Mesenchymal stem cell (in vitro differentiated cells and primary cell): ENCODE measurements at regions not wholly inside any gene's neighbourhood (a gene's known extent, or its start where the extent isn't known, plus 50 kb on each side); places are given as distances from the start of the nearest gene placed in this dataset.

ENCODE experiments used
- DNase-seq: peaks from one replicate; pipeline ENCODE4 v3.0.0-alpha.2; 2013
- H2AFZ ChIP-seq: one replicate; pipeline ENCODE4 v1.6.1; 2013; ENCODE audit warnings: low read depth, mild to moderate bottlenecking, control low read depth, inconsistent platforms, low read length, moderate library complexity
- H2AK5ac ChIP-seq: 2 replicates; pipeline ENCODE4 v1.6.1; 2013; ENCODE audit warnings: low read length, moderate library complexity, mild to moderate bottlenecking, inconsistent platforms; ENCODE audit not compliant: severe bottlenecking
- H2BK120ac ChIP-seq: one replicate; pipeline ENCODE4 v1.6.1; 2013; ENCODE audit warnings: low read depth, mild to moderate bottlenecking, inconsistent platforms, low read length, moderate library complexity
- H2BK12ac ChIP-seq, 2 experiments: one replicate each; pipeline ENCODE4 v1.6.1; 2013; ENCODE audit warnings: inconsistent platforms in 2 of 2, low read length in 2 of 2, mild to moderate bottlenecking in 2 of 2, moderate library complexity in 2 of 2, control low read depth in 1 of 2
- H2BK15ac ChIP-seq: one replicate; pipeline ENCODE4 v1.6.1; 2013; ENCODE audit warnings: mild to moderate bottlenecking, low read depth, inconsistent platforms; ENCODE audit not compliant: poor library complexity, severe bottlenecking
- H2BK5ac ChIP-seq: 2 replicates; pipeline ENCODE4 v1.6.1; 2013; ENCODE audit warnings: low read depth, mild to moderate bottlenecking, low read length, control low read depth, inconsistent platforms; ENCODE audit not compliant: poor library complexity, severe bottlenecking
- H3K14ac ChIP-seq, 2 experiments: one replicate each; pipeline ENCODE4 v1.6.1; 2013; ENCODE audit warnings: inconsistent platforms in 2 of 2, low read length in 2 of 2, control low read depth in 1 of 2, mild to moderate bottlenecking in 1 of 2, moderate library complexity in 1 of 2
- H3K18ac ChIP-seq, 2 experiments: one replicate each; pipeline ENCODE4 v1.6.1; 2013; ENCODE audit warnings: inconsistent platforms in 2 of 2, low read length in 2 of 2, control low read depth in 1 of 2, low read depth in 1 of 2, mild to moderate bottlenecking in 1 of 2
- H3K23ac ChIP-seq, 2 experiments: one replicate each; pipeline ENCODE4 v1.6.1; 2013; ENCODE audit warnings: inconsistent platforms in 2 of 2, low read length in 2 of 2, mild to moderate bottlenecking in 2 of 2, moderate library complexity in 2 of 2, control low read depth in 1 of 2
- H3K27ac ChIP-seq: 2 replicates; pipeline ENCODE4 v1.5.1; 2013; ENCODE audit warnings: mild to moderate bottlenecking, moderate library complexity, low read length, control low read depth, inconsistent platforms; ENCODE audit not compliant: poor library complexity, severe bottlenecking
- H3K27me3 ChIP-seq, 2 experiments: 2 replicates each; pipeline versions ENCODE4 v1.6.1 to v1.7.0; 2013; ENCODE audit warnings: low read length in 2 of 2, mild to moderate bottlenecking in 2 of 2, moderate library complexity in 2 of 2, control low read depth in 1 of 2, inconsistent platforms in 1 of 2; ENCODE audit not compliant: control insufficient read depth in 1 of 2, insufficient read depth in 1 of 2
- H3K36me3 ChIP-seq, 2 experiments: 2 replicates each; pipeline versions ENCODE4 v1.6.1 to v1.7.0; 2013; ENCODE audit warnings: low read length in 2 of 2, control low read depth in 1 of 2, inconsistent platforms in 1 of 2, low read depth in 1 of 2, mild to moderate bottlenecking in 1 of 2; ENCODE audit not compliant: insufficient read depth in 2 of 2, control insufficient read depth in 1 of 2
- H3K4ac ChIP-seq, 2 experiments: one replicate each; pipeline ENCODE4 v1.6.1; 2013; ENCODE audit warnings: inconsistent platforms in 2 of 2, low read length in 2 of 2, mild to moderate bottlenecking in 2 of 2, moderate library complexity in 2 of 2, control low read depth in 1 of 2, low read depth in 1 of 2
- H3K4me1 ChIP-seq: 2 replicates; pipeline ENCODE4 v1.6.1; 2013; ENCODE audit warnings: low read depth, low read length, control low read depth; ENCODE audit not compliant: control insufficient read depth, insufficient read depth
- H3K4me2 ChIP-seq: 2 replicates; pipeline ENCODE4 v1.6.1; 2013; ENCODE audit warnings: low read length, mild to moderate bottlenecking, inconsistent platforms; ENCODE audit not compliant: poor library complexity, severe bottlenecking
- H3K4me3 ChIP-seq, 2 experiments: 2 replicates each; pipeline versions ENCODE4 v1.5.1 to v1.7.0; 2013; ENCODE audit warnings: low read length in 2 of 2, mild to moderate bottlenecking in 2 of 2, control low read depth in 1 of 2, low read depth in 1 of 2; ENCODE audit not compliant: insufficient read depth in 1 of 2
- H3K79me1 ChIP-seq: replicated peaks from 2 replicates; pipeline ENCODE4 v1.6.1; 2013; ENCODE audit warnings: mild to moderate bottlenecking, control low read depth, low read length, inconsistent platforms; ENCODE audit not compliant: poor library complexity, severe bottlenecking
- H3K9ac ChIP-seq: 2 replicates; pipeline ENCODE4 v1.7.0; 2013; ENCODE audit warnings: mild to moderate bottlenecking, low read length, moderate library complexity
- H3K9me3 ChIP-seq: 2 replicates; pipeline ENCODE4 v1.7.0; 2013; ENCODE audit warnings: mild to moderate bottlenecking, low read length; ENCODE audit not compliant: control insufficient read depth
- H4K8ac ChIP-seq: one replicate; pipeline ENCODE4 v1.6.1; 2013; ENCODE audit warnings: inconsistent platforms, mild to moderate bottlenecking, low read length, moderate library complexity
- H4K91ac ChIP-seq: one replicate; pipeline ENCODE4 v1.6.1; 2013; ENCODE audit warnings: mild to moderate bottlenecking, low read length, inconsistent platforms
- WGBS: methylation state at CpG from one replicate; pipeline ENCODE4 v1.1.7; 2013; ENCODE audit warnings: mixed read lengths; 5-methylcytosine and 5-hydroxymethylcytosine counted together

GRCh38 chr16:60331168-60331567, 1597.1 kb upstream of the GOT2 start:
- WGBS: no CpG with 5 or more reads among the region's 2 CpGs
- H3K4me2 ChIP-seq: no peak overlapping the region
- H3K14ac ChIP-seq: no peak overlapping the region
- no peak overlapping the region for H2BK15ac ChIP-seq
- DNase-seq: no peak
- H3K4me1 ChIP-seq: no peaks in the 10 kb centered on the region
- H4K8ac ChIP-seq: no peak overlapping the region
- no peak overlapping the region for H3K9ac ChIP-seq
- H3K18ac ChIP-seq: no peak overlapping the region
- no peak overlapping the region for H2BK12ac ChIP-seq
- H3K27ac ChIP-seq: no peak overlapping the region
- H3K23ac ChIP-seq: no peak overlapping the region
- no peaks in the 10 kb centered on the region for H3K79me1 ChIP-seq
- no peak overlapping the region for H3K4ac ChIP-seq
- H2BK5ac ChIP-seq: no peak overlapping the region
- no peak overlapping the region for H2AK5ac ChIP-seq
- H3K36me3 ChIP-seq: no peaks in the 10 kb centered on the region
- H4K91ac ChIP-seq: no peak overlapping the region
- H2AFZ ChIP-seq: no peak overlapping the region
- H3K27me3 ChIP-seq: no peaks in the 10 kb centered on the region
- no peak overlapping the region for H2BK120ac ChIP-seq
- no peaks in the 10 kb centered on the region for H3K9me3 ChIP-seq
- H3K4me3 ChIP-seq: no peak overlapping the region

DNA sequence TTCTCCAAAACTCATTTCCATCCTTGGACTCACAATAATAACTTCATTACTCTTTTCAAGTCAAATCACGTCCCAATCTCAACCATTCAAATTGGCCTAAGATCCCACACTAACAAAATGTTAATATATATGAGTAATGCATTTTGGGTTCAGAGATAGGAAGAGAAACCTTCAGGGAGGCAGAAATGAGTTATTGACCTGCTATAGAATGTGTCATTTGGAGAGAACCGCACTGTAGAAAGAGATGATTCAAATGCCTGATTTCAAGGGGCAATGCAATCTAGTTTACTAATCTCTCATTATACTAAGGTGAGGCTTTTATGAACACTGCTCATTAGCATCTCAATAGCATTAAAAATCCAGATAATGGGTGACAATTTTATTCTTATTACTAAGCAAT, 1595.0 kb upstream of the GOT2 start:
- Histone ChIP-seq H3K4ac (no peak overlapping the region), H3K14ac (no peak overlapping the region), H3K9me3 (no peaks in the 10 kb centered on the region), H2BK12ac (no peak overlapping the region), H3K18ac (no peak overlapping the region), H2AK5ac (no peak overlapping the region), H4K91ac (no peak overlapping the region), H3K4me2 (no peak overlapping the region), H3K27ac (no peak overlapping the region), H2AFZ (no peak overlapping the region), H3K4me1 (no peaks in the 10 kb centered on the region), H2BK5ac (no peak overlapping the region), H2BK15ac (no peak overlapping the region), H3K27me3 (no peaks in the 10 kb centered on the region), H3K9ac (no peak overlapping the region), H4K8ac (no peak overlapping the region), H2BK120ac (no peak overlapping the region), H3K23ac (no peak overlapping the region), H3K79me1 (no peaks in the 10 kb centered on the region), H3K4me3 (no peak overlapping the region), H3K36me3 (no peaks in the 10 kb centered on the region)
- DNase-seq: no peak
- no CpG with 5 or more reads among the region's 2 CpGs for WGBS

- Histone ChIP-seq H3K9me3 (no peaks in the 10 kb centered on the region), H3K4ac (no peak overlapping the region), H3K4me3 (no peak overlapping the region), H2BK15ac (no peak overlapping the region), H3K79me1 (no peaks in the 10 kb centered on the region), H3K14ac (no peak overlapping the region), H3K36me3 (no peaks in the 10 kb centered on the region), H3K4me2 (no peak overlapping the region), H3K4me1 (no peaks in the 10 kb centered on the region), H2BK120ac (no peak overlapping the region), H4K8ac (no peak overlapping the region), H3K27me3 (no peaks in the 10 kb centered on the region), H3K9ac (no peak overlapping the region), H2BK12ac (no peak overlapping the region), H2AFZ (no peak overlapping the region), H3K27ac (no peak overlapping the region), H2AK5ac (no peak overlapping the region), H4K91ac (no peak overlapping the region), H3K18ac (no peak overlapping the region), H3K23ac (no peak overlapping the region), H2BK5ac (no peak overlapping the region)
- no peak for DNase-seq
- WGBS: no CpG with 5 or more reads among the region's 1 CpG
Observed at GRCh38 chr16:60328152-60328551, 1594.0 kb upstream of the GOT2 start.

GRCh38 chr16:60318486-60318885, 1584.4 kb upstream of the GOT2 start:
- no peak for DNase-seq
- Histone ChIP-seq H3K36me3 (no peaks in the 10 kb centered on the region), H3K4me3 (no peak overlapping the region), H2AFZ (no peak overlapping the region), H4K8ac (no peak overlapping the region), H3K14ac (no peak overlapping the region), H3K23ac (no peak overlapping the region), H2BK120ac (no peak overlapping the region), H3K27ac (no peak overlapping the region), H3K4me1 (no peaks in the 10 kb centered on the region), H3K4me2 (no peak overlapping the region), H3K79me1 (no peaks in the 10 kb centered on the region), H3K4ac (no peak overlapping the region), H2BK15ac (no peak overlapping the region), H3K27me3 (no peaks in the 10 kb centered on the region), H4K91ac (no peak overlapping the region), H3K18ac (no peak overlapping the region), H2AK5ac (no peak overlapping the region), H3K9me3 (peaks cover 5% of the 10 kb centered on the region), H2BK5ac (no peak overlapping the region), H3K9ac (no peak overlapping the region), H2BK12ac (no peak overlapping the region)
- 88% methylated on average over 1 of the region's 2 CpGs for WGBS
